Left lung (tissue), 4 donors: ENCODE measurements at regions not wholly inside any gene's neighbourhood (a gene's known extent, or its start where the extent isn't known, plus 50 kb on each side); places are given as distances from the start of the nearest gene placed in this dataset.

Experiments used
- ATAC-seq: fragments of 200-7000 bp; cut with Tn5 transposase; one replicate; pipeline ENCODE4 v1.9.1; 2020; ENCODE audit warnings: moderate library complexity
- DNase-seq, 4 donors: peaks; one replicate each; pipeline ENCODE4 v3.0.0-alpha.2; 2013 to 2020
- H3K27ac ChIP-seq, 2 donors: fragments of 200-600 bp; sonication (generic) in 1 of 2; one replicate each; pipeline versions ENCODE4 v1.5.0 to v1.8.0; 2020 to 2021
- H3K27me3 ChIP-seq, 2 donors: fragments of 200-600 bp; sonication (generic) in 1 of 2; one replicate each; pipeline versions ENCODE4 v1.5.0 to v1.8.0; 2020 to 2021
- H3K36me3 ChIP-seq, 2 donors: fragments of 200-600 bp; sonication (generic) in 1 of 2; one replicate each; pipeline versions ENCODE4 v1.5.0 to v1.8.0; 2020 to 2021
- H3K4me1 ChIP-seq, 2 donors: fragments of 200-600 bp; one replicate each; pipeline ENCODE4 v1.8.0; 2021
- H3K4me3 ChIP-seq, 2 donors: fragments of 200-600 bp; sonication (generic) in 1 of 2; one replicate each; pipeline versions ENCODE4 v1.5.0 to v1.8.0; 2020 to 2021; ENCODE audit warnings: mild to moderate bottlenecking in 1 of 2
- H3K9me3 ChIP-seq, 2 donors: fragments of 200-600 bp; sonication (generic) in 1 of 2; one replicate each; pipeline versions ENCODE4 v1.5.0 to v1.8.0; 2020 to 2021
- intact Hi-C, 2 donors: fragments of 100-400 bp; cut with DNase I; formaldehyde crosslinking; loops; one replicate each; pipeline versions ENCODE4 v1.11.2 to v1.14.2; 2022
- TF ChIP-seq, protein P1 (sequence below), 2 donors: fragments of 200-600 bp; sonication (generic) in 1 of 2; IDR thresholded peaks; one replicate each; pipeline versions ENCODE4 v1.5.0 to v1.8.0; 2021; ENCODE audit warnings: antibody characterized with exemption in 2 of 2
- donor health status: DM: no; HTN: yes; CAD: no.
- donor health status: DM: no; HTN: no; CAD: no.

DNA sequence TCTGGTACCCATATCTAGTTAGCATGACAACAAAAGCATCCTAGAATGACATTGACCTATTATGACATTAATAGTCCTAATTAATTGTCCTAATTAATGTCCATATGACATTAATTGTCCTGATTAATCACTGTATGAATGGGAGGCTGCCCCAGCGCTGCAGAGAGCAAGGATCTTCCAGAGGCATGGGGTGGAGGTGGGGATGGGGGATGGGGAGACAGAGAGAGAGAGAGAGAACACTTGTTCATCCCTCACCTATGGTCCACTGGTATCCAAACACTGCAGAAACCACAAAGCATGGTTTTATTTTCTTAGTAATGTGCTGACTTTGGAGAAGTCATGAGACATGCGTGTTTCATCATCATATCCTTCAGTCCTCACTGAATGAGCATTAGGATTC, 235.1 kb downstream of the FNDC1 start:
- Histone ChIP-seq H3K9me3 (no peaks in the 10 kb centered on the region), H3K36me3 (no peaks in the 10 kb centered on the region), H3K27me3 (no peaks in the 10 kb centered on the region), H3K27ac (no peak overlapping the region), H3K4me3 (no peak overlapping the region), H3K4me1 (no peaks in the 10 kb centered on the region)
- ATAC-seq (no peak), DNase-seq (no peak)
- intact Hi-C loops: no loop called here
- TF ChIP-seq, protein P1, sequence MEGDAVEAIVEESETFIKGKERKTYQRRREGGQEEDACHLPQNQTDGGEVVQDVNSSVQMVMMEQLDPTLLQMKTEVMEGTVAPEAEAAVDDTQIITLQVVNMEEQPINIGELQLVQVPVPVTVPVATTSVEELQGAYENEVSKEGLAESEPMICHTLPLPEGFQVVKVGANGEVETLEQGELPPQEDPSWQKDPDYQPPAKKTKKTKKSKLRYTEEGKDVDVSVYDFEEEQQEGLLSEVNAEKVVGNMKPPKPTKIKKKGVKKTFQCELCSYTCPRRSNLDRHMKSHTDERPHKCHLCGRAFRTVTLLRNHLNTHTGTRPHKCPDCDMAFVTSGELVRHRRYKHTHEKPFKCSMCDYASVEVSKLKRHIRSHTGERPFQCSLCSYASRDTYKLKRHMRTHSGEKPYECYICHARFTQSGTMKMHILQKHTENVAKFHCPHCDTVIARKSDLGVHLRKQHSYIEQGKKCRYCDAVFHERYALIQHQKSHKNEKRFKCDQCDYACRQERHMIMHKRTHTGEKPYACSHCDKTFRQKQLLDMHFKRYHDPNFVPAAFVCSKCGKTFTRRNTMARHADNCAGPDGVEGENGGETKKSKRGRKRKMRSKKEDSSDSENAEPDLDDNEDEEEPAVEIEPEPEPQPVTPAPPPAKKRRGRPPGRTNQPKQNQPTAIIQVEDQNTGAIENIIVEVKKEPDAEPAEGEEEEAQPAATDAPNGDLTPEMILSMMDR (IDR thresholded peaks at IDR 0.05): no peak

DNA sequence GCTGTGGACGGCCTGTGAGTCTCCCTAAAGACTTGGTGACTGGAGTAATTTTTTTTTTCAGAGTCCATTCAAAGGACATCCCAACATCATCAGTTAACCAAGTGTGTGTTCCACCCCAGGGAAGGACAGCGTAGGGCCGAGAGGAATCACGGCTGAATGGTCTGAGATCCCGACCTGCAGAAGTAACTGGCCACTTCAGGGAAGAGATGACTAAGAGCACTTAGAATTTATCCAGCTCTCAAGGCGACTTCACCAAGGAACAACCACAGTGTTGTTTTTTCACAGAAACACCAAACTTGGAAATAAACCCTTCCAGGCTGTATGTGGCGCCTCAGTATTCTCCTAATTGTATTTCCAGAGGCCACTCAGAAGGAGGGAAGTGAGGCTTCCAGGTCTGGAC, 231.6 kb downstream of the FNDC1 start:
- no peaks in the 10 kb centered on the region for H3K9me3 ChIP-seq
- no peaks in the 10 kb centered on the region for H3K36me3 ChIP-seq
- DNase-seq (no peak), ATAC-seq (no peak)
- no peaks in the 10 kb centered on the region for H3K4me1 ChIP-seq
- no peak overlapping the region for H3K27ac ChIP-seq
- no peak overlapping the region for H3K4me3 ChIP-seq
- H3K27me3 ChIP-seq: no peaks in the 10 kb centered on the region
- intact Hi-C loops: no loop called here
- TF ChIP-seq, protein P1 (IDR thresholded peaks at IDR 0.05): no peak

DNA sequence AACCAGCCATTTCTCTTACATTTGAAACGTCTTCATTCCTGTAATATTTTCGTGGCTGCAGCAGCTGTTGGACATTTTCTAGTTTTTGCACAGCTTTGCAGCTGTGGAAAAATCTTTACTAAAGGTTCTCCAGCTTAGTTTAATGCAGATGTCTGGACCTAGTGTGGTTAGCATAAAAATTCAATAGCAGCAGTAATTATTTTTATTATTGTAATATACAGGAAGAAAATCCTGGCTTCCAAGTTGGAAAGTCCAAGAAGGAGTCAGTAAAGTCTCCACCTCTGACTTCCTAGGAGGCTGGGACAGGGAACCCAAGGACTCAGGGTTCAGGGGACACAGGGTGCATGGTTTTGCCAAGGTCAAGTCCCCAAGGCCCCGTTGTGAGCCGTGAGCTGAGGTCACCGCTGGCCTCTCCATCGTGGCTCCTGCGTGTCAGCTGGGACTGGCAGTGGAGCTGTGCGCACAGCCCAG, 230.6 kb downstream of the FNDC1 start:
- intact Hi-C loops: no loop called here
- H3K4me1 ChIP-seq: no peaks in the 10 kb centered on the region
- TF ChIP-seq, protein P1 (IDR thresholded peaks at IDR 0.05): no peak
- H3K27ac ChIP-seq: no peak overlapping the region
- H3K4me3 ChIP-seq: no peak overlapping the region
- no peaks in the 10 kb centered on the region for H3K27me3 ChIP-seq
- no peaks in the 10 kb centered on the region for H3K9me3 ChIP-seq
- ATAC-seq (no peak), DNase-seq (no peak)
- H3K36me3 ChIP-seq: no peaks in the 10 kb centered on the region

DNA sequence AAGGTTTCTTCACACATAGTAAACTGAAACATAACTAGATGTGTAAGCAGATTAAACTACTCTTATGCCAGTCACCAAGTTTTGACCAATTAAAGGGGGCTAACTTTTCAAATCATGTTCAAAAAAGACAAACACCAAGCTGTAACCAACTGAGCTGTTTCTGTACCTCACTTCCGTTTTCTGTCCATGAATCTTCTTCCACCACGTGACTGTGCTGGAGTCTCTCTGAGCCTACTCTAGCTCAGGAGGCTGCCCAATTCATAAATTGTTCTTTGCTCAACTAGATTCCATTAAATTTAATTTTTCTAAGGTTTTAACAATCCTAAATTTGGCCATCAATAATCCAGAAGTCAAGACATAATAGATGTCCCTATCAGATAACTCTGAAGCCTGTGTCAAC, 229.4 kb downstream of the FNDC1 start:
- intact Hi-C loops: no loop called here
- no peak for DNase-seq
- H3K4me3 ChIP-seq: no peak overlapping the region
- no peak for ATAC-seq
- no peaks in the 10 kb centered on the region for H3K4me1 ChIP-seq
- TF ChIP-seq, protein P1 (IDR thresholded peaks at IDR 0.05): no peak
- H3K9me3 ChIP-seq: no peaks in the 10 kb centered on the region
- H3K27ac ChIP-seq: no peak overlapping the region
- no peaks in the 10 kb centered on the region for H3K36me3 ChIP-seq
- no peaks in the 10 kb centered on the region for H3K27me3 ChIP-seq

DNA sequence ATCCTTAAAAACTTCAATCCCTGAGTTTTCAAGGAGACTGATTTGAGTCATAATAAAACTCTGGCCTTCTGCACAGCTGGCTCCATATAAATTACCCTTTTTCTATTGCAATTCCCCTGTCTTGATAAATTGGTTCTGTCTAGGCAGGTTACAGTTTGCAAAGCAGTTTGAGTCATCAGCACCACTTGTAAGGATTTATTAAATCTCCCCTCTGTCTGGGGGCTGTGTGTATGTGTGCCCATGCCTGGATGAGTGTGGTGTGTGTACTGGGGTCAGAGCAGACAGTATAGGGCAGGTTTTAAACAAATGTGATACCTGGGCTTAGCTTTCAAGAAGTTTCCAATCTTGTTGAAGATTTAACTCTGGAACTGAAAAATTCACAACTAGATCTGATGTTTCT, 228.6 kb downstream of the FNDC1 start:
- H3K36me3 ChIP-seq: no peaks in the 10 kb centered on the region
- DNase-seq (no peak), ATAC-seq (no peak)
- no peaks in the 10 kb centered on the region for H3K27me3 ChIP-seq
- no peaks in the 10 kb centered on the region for H3K9me3 ChIP-seq
- TF ChIP-seq, protein P1 (IDR thresholded peaks at IDR 0.05): no peak
- no peaks in the 10 kb centered on the region for H3K4me1 ChIP-seq
- H3K27ac ChIP-seq: no peak overlapping the region
- no peak overlapping the region for H3K4me3 ChIP-seq
- intact Hi-C loops: no loop called here
